ENCODE measurements at regions not wholly inside any gene's neighbourhood (a gene's known extent, or its start where the extent isn't known, plus 50 kb on each side); places are given as distances from the start of the nearest gene placed in this dataset.
"Not testable (repeated sequence)": the region's sequence is repeated elsewhere in the genome, so short reads cannot be mapped to it uniquely, and the experiment has no call there.

- DNase-seq (ENCODE audit: low spot score) = no peak
Measured at GRCh38 chr20:12458241-12458640, 540.5 kb downstream of the BTBD3 start.

GRCh38 chr20:12464036-12464435 lies 544.7 kb upstream of the SPTLC3 start:
- DNase-seq (ENCODE audit: low spot score) = no peak

GRCh38 chr20:12466915-12467314 lies 541.9 kb upstream of the SPTLC3 start:
- no peak for DNase-seq (ENCODE audit: low spot score)

- DNase-seq (ENCODE audit: low spot score) = no peak
Measured at GRCh38 chr20:12467758-12468157, 541.0 kb upstream of the SPTLC3 start.

GRCh38 chr20:12482661-12483060 lies 526.1 kb upstream of the SPTLC3 start:
- no peak for DNase-seq (ENCODE audit: low spot score)

GRCh38 chr20:12502443-12502842 lies 506.3 kb upstream of the SPTLC3 start:
- no peak for DNase-seq (ENCODE audit: low spot score)

- no peak for DNase-seq (ENCODE audit: low spot score)
Measured at GRCh38 chr20:12504779-12505178, 504.0 kb upstream of the SPTLC3 start.

- DNase-seq (ENCODE audit: low spot score) = no peak
Measured at GRCh38 chr20:12511499-12511898, 497.3 kb upstream of the SPTLC3 start.

GRCh38 chr20:12512755-12513154 lies 496.0 kb upstream of the SPTLC3 start:
- DNase-seq (ENCODE audit: low spot score) = no peak

- no peak for DNase-seq (ENCODE audit: low spot score)
Measured at GRCh38 chr20:12528104-12528503, 480.7 kb upstream of the SPTLC3 start.

- DNase-seq (ENCODE audit: low spot score) = no peak
Measured at GRCh38 chr20:12528591-12529041, 480.2 kb upstream of the SPTLC3 start.

GRCh38 chr20:12531626-12532025 lies 477.1 kb upstream of the SPTLC3 start:
- DNase-seq (ENCODE audit: low spot score) = no peak

- DNase-seq (ENCODE audit: low spot score) = no peak
Measured at GRCh38 chr20:12535316-12535715, 473.5 kb upstream of the SPTLC3 start.

- DNase-seq (ENCODE audit: low spot score) = no peak
Measured at GRCh38 chr20:12535770-12536169, 473.0 kb upstream of the SPTLC3 start.

GRCh38 chr20:12554426-12554825 lies 454.3 kb upstream of the SPTLC3 start:
- DNase-seq (ENCODE audit: low spot score) = peak; percentile 32

GRCh38 chr20:12555369-12555768 lies 453.4 kb upstream of the SPTLC3 start:
- DNase-seq (ENCODE audit: low spot score) = no peak

GRCh38 chr20:12555849-12556248 lies 452.9 kb upstream of the SPTLC3 start:
- DNase-seq (ENCODE audit: low spot score) = not testable (repeated sequence)

GRCh38 chr20:12557224-12557623 lies 451.5 kb upstream of the SPTLC3 start:
- no peak for DNase-seq (ENCODE audit: low spot score)

- no peak for DNase-seq (ENCODE audit: low spot score)
Measured at GRCh38 chr20:12564979-12565378, 443.8 kb upstream of the SPTLC3 start.

- no peak for DNase-seq (ENCODE audit: low spot score)
Measured at GRCh38 chr20:12566596-12566995, 442.2 kb upstream of the SPTLC3 start.

GRCh38 chr20:12570371-12570770 lies 438.4 kb upstream of the SPTLC3 start:
- DNase-seq (ENCODE audit: low spot score) = peak; percentile 53

- DNase-seq (ENCODE audit: low spot score) = no peak
Measured at GRCh38 chr20:12573442-12573841, 435.3 kb upstream of the SPTLC3 start.

- DNase-seq (ENCODE audit: low spot score) = no peak
Measured at GRCh38 chr20:12575352-12576095, 433.2 kb upstream of the SPTLC3 start.

GRCh38 chr20:12577213-12577612 lies 431.6 kb upstream of the SPTLC3 start:
- DNase-seq (ENCODE audit: low spot score) = no peak

Measured in SW480 (cell line).